K562 (cell line): ENCODE measurements at regions not wholly inside any gene's neighbourhood (a gene's known extent, or its start where the extent isn't known, plus 50 kb on each side); places are given as distances from the start of the nearest gene placed in this dataset.

ENCODE experiments used
- ATF7 ChIP-seq: fragments of 450-650 bp; IDR thresholded peaks from 2 replicates; pipeline ENCODE4 v1.7.1; 2014; ENCODE audit warnings: mild to moderate bottlenecking, moderate library complexity
- EGR1 ChIP-seq: fragments of 450-650 bp; conservative IDR thresholded peaks from 2 replicates; pipeline ENCODE4 v1.6.1; 2017; ENCODE audit warnings: mild to moderate bottlenecking
- HDAC2 ChIP-seq: fragments of 450-650 bp; IDR thresholded peaks from 2 replicates; pipeline ENCODE4 v1.6.1; 2016; ENCODE audit warnings: mild to moderate bottlenecking
- JUND ChIP-seq, 2 experiments: IDR thresholded peaks; 2 replicates in 1 of 2; 3 replicates in 1 of 2; pipeline ENCODE4 v1.6.1; 2011; ENCODE audit warnings: borderline replicate concordance in 2 of 2, low read depth in 2 of 2, low read length in 2 of 2, improper control_type of control experiment in 1 of 2, missing biosample characterization in 1 of 2, missing genetic modification characterization in 1 of 2, missing genetic modification reagents in 1 of 2
- KDM1A ChIP-seq, 2 experiments: fragments of 450-650 bp; IDR thresholded peaks; 2 replicates each; pipeline ENCODE4 v1.6.1; 2016; ENCODE audit warnings: mild to moderate bottlenecking in 2 of 2
- MBD1 ChIP-seq: fragments of 250-450 bp; sonication (Bioruptor Pico); IDR thresholded peaks from 2 replicates; pipeline ENCODE4 v1.8.0; 2022; ENCODE audit warnings: inconsistent platforms
- MLLT1 ChIP-seq, 2 experiments: fragments of 450-650 bp; IDR thresholded peaks; 2 replicates each; pipeline ENCODE4 v1.6.1; 2016
- MXI1 ChIP-seq: IDR thresholded peaks from 2 replicates; pipeline ENCODE4 v1.6.1; 2011; ENCODE audit warnings: low read depth, mild to moderate bottlenecking, improper control_type of control experiment, low read length
- NR2C2 ChIP-seq, 2 experiments: fragments of 200-800 bp in 1 of 2; sonication (Bioruptor generic) in 1 of 2; sonication (generic) in 1 of 2; formaldehyde crosslinking in 1 of 2; IDR thresholded peaks; 2 replicates each; pipeline versions ENCODE4 v1.6.1 to v1.8.0; 2016 to 2022; ENCODE audit warnings: mild to moderate bottlenecking in 1 of 2, missing compliant biosample characterization in 1 of 2, missing genetic modification characterization in 1 of 2, missing genetic modification reagents in 1 of 2
- RBM14 ChIP-seq: fragments of 200-400 bp; formaldehyde crosslinking; IDR thresholded peaks from 2 replicates; pipeline ENCODE4 v1.6.1; 2018; ENCODE audit warnings: low read depth, mild to moderate bottlenecking, low read length, moderate library complexity, borderline replicate concordance; ENCODE audit not compliant: insufficient read depth
- SMARCA4 ChIP-seq: fragments of 450-650 bp; IDR thresholded peaks from 2 replicates; pipeline ENCODE4 v1.6.1; 2016
- TCF3 ChIP-seq: sonication (generic); formaldehyde crosslinking; IDR thresholded peaks from 2 replicates; pipeline ENCODE4 v1.4.0; 2020; ENCODE audit warnings: mild to moderate bottlenecking, missing genetic modification reagents
- XRCC5 ChIP-seq: fragments of 200-400 bp; formaldehyde crosslinking; IDR thresholded peaks from 2 replicates; pipeline ENCODE4 v1.6.1; 2017; ENCODE audit warnings: low read depth, mild to moderate bottlenecking, low read length

- TF ChIP-seq MBD1 (CRISPR knock-in tag): no peak
- no peak for TF ChIP-seq RBM14
- TF ChIP-seq SMARCA4: no peak
- no peak for TF ChIP-seq TCF3
- no peak for TF ChIP-seq EGR1
- no peak for TF ChIP-seq XRCC5
- TF ChIP-seq KDM1A (IDR thresholded peaks at IDR 0.05): no peak
- no peak for TF ChIP-seq JUND (IDR thresholded peaks at IDR 0.05; ENCODE audit: borderline replicate concordance, low read depth, low read length)
- TF ChIP-seq JUND (tag; IDR thresholded peaks at IDR 0.05; ENCODE audit: borderline replicate concordance, low read depth, low read length): no peak
- TF ChIP-seq HDAC2: no peak
- TF ChIP-seq NR2C2 (CRISPR knock-in tag; IDR thresholded peaks at IDR 0.05): no peak
- no peak for TF ChIP-seq NR2C2 (tag; IDR thresholded peaks at IDR 0.05)
- no peak for TF ChIP-seq MXI1
- TF ChIP-seq MLLT1 (IDR thresholded peaks at IDR 0.05): no peak
- TF ChIP-seq ATF7: no peak
These were observed 422.9 kb downstream of the SPRY1 start for GRCh38 chr4:123819362-123820035.
